GM13977 (cell line): ENCODE measurements at regions not wholly inside any gene's neighbourhood (a gene's known extent, or its start where the extent isn't known, plus 50 kb on each side); places are given as distances from the start of the nearest gene placed in this dataset.

Experiments used
- DNase-seq: peaks from one replicate; pipeline ENCODE4 v3.0.0; 2012; ENCODE audit warnings: low spot score
- in situ Hi-C: fragments of 300-500 bp; cut with MboI; formaldehyde crosslinking; loops from one replicate; pipeline ENCODE4 v1.12.0; 2022; ENCODE audit warnings: low sequenced_read_pairs, low pct_unique_long_range_greater_than_20kb, mixed read lengths, inconsistent platforms; ENCODE audit not compliant: unreplicated experiment
- TF ChIP-seq, protein P1 (sequence below): IDR thresholded peaks from 2 replicates; pipeline ENCODE4 v1.5.1; 2012; ENCODE audit warnings: mild to moderate bottlenecking, control low read depth; ENCODE audit not compliant: insufficient read depth; ENCODE audit errors: extremely low read depth, missing control alignments

DNA sequence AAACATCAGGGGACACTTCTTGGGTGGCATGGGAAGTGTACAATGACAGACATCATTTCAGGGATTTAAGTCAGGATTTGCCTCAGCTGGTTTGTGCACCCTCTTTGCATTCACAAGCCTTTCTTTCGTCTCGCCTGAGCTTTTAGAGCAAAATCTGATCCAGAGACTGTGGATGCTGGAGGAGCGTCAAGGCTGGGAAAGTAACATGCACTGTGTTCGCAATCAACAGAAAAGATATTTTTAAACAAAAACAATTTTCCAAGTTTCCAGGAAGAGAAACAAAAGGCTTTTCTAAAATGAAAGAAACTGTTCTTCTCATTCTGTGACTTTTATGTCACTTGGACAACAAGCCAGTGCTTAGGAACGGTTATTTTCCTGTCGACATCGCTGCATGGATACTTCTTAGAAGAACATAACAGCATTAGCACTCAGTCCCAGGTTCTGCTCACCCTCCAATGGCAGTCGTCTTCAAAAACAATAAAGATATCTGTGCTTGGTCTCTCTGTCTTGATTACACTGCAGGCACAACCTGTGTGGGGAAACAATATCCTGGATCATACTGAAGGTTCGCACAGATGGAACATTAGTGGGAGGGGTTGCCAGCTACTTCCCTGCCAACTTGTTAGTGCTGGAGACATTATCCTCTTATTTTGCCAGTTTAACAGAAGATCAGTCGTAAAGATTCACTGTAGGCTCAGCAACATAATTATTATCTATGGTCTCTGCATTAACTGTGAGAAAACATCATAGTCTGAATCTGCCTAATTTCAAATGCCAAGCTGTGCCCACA is 403.3 kb upstream of the ATP2B1 start:
- no peak for DNase-seq
- TF ChIP-seq, protein P1, sequence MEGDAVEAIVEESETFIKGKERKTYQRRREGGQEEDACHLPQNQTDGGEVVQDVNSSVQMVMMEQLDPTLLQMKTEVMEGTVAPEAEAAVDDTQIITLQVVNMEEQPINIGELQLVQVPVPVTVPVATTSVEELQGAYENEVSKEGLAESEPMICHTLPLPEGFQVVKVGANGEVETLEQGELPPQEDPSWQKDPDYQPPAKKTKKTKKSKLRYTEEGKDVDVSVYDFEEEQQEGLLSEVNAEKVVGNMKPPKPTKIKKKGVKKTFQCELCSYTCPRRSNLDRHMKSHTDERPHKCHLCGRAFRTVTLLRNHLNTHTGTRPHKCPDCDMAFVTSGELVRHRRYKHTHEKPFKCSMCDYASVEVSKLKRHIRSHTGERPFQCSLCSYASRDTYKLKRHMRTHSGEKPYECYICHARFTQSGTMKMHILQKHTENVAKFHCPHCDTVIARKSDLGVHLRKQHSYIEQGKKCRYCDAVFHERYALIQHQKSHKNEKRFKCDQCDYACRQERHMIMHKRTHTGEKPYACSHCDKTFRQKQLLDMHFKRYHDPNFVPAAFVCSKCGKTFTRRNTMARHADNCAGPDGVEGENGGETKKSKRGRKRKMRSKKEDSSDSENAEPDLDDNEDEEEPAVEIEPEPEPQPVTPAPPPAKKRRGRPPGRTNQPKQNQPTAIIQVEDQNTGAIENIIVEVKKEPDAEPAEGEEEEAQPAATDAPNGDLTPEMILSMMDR: no peak
- in situ Hi-C loops: no loop called here

DNA sequence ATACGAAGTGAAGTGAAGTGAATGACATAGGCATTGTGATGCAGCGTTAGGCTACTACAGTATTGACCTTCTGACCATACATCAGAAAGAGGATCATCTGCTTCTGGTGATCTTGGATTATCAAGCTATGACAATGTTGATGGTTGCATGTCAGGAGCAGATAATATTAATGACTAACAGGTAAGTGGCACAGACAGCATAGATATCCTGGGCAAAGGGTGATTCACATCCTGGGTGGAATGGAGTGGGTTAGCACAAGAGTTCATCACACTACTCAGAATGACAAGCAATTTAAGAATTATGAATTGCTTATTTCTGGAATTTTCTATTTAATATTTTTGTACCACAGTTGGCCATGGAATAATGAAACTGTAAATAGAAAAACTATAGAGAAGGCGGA is 397.9 kb upstream of the ATP2B1 start:
- in situ Hi-C loops: no loop called here
- TF ChIP-seq, protein P1: no peak
- no peak for DNase-seq

DNA sequence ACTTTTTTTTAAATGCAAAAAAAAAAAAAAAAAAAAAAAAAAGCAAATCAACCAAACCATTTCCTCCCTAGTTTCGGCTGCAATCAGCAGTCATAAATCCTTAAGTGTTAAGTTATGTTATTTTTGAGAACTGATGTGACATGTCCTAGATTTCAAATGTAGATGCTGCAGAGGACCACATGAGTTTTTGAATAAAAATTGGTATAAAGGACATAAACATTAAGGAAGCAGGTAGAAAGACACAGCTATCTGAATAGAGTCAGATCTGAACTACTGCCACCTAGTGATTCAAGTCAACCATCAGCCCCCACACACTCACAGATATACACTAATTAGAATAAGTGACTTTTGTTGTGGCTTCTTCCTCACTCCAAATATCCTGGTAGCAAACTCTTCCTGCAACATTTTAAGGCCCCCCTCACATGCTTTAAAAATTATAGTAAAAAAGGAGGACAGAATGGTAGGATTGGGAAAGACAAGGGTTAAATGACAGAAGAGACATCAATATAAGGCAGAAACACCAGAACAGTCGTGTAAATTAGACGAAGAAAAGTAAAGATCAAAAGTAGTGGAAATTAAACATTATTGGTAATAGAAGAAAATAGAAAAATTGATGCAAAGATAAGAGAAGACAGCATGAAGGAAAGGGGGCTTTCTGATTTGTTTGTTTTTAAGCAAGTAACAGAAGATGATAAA is 394.5 kb upstream of the ATP2B1 start:
- DNase-seq: peak; percentile 33
- TF ChIP-seq, protein P1: peak; percentile 58
- in situ Hi-C loops: no loop called here

DNA sequence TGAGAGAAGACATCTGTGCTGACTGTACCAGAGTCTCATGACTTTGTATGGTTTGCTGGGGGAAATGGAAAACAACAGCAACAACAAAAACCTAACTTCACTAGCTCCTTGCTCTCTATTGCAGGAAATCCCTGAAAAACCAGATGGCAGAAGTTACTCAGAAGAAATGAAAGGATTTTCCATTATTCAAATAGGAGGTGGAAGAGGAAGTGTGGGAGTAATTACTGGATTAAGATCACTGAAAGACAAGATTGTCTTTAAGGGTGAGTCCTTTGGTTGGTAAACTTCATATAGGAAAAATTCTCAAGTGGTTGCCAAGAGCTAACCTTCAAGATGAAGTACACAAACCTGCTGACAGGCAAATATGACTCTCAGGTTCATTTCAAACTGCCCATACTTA is 391.9 kb upstream of the ATP2B1 start:
- no peak for DNase-seq
- TF ChIP-seq, protein P1: no peak
- in situ Hi-C loops: no loop called here

DNA sequence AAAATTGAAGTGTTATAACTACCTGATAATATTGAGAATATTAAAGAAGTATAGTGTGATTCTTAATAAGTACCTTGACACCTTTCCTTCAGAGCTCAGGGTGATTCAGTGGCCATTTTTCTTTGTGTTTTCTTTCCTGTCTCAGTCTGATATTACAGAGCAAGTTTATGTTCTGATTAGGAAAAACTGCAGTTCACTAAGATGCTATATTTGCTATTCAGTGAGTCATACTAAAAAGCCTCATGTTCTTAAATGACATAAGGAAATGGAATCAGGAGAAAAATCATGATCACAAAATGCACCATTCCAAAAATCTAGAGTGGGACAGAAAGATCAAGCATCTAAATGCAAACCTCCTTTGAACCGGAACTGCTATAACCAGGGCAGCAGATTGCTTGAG is 390.6 kb upstream of the ATP2B1 start:
- DNase-seq: no peak
- in situ Hi-C loops: no loop called here
- TF ChIP-seq, protein P1: no peak

DNA sequence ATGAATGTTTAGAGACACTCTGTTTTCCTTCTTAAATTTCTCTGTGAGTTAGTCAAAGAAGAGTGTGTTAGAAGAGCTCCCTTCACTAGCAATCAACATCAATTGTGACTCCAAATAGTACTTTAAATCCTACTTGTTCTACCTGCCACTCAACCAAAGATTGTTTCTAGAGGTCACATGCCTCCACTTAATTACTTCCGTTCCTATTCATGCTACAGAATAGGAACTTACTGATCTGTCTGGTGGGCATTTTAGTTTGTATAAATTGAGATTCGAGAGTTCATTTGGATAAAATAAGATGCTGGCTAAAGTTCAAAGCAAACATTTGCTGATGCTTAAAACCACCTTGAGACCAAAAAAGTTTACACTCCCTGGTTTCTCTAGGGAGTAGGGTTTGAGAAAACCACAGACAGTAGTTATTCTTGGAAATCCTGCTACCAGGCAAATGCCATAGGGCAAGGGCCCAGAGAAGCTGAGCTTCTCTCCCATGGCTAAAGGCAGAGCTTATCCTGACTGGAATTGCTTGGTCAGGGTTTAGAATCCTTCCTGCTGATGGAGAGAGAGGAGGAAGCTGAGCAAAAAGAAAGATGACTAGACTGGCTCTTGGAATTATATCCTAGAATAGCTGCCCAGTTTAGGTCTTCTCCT is 389.6 kb upstream of the ATP2B1 start:
- TF ChIP-seq, protein P1: no peak
- DNase-seq: no peak

More for the DNA sequence above, 389.6 kb upstream of the ATP2B1 start:
- in situ Hi-C loops: no loop called here
